Epithelial cell of prostate (primary cell): ENCODE measurements at regions not wholly inside any gene's neighbourhood (a gene's known extent, or its start where the extent isn't known, plus 50 kb on each side); places are given as distances from the start of the nearest gene placed in this dataset.
"Not testable (repeated sequence)": the region's sequence is repeated elsewhere in the genome, so short reads cannot be mapped to it uniquely, and the experiment has no call there.

Source experiments
- DNase-seq: peaks from one replicate; pipeline ENCODE4 v3.0.0-alpha.2; 2011; ENCODE audit warnings: low read depth, low spot score
- H3K27ac ChIP-seq: fragments of 450-650 bp; 2 replicates; pipeline ENCODE4 v1.5.1; 2017; ENCODE audit warnings: mild to moderate bottlenecking

- no peak overlapping the region for H3K27ac ChIP-seq
- DNase-seq = no peak
Measured at GRCh38 chr12:68532204-68532886, 78.4 kb upstream of the RAP1B start.

DNA sequence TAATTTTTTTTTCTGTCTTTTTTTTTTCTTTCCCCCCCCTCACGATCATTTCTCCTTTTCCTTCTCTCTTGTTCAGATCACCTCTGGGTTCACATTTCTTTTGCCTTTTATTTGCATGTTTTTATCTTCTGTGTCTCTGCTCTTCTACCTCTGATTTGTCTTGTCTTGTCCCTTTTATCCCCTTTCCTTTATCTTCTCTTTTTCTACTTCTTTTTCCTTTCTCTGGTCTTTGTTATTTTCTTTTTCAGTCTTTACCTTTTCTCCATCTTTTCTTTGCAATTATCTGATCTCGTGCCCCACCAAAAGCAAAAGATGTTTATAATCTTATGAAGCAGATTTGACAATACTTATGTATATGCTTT, 77.8 kb upstream of the RAP1B start:
- no peak for DNase-seq
- H3K27ac ChIP-seq = no peak overlapping the region

DNA sequence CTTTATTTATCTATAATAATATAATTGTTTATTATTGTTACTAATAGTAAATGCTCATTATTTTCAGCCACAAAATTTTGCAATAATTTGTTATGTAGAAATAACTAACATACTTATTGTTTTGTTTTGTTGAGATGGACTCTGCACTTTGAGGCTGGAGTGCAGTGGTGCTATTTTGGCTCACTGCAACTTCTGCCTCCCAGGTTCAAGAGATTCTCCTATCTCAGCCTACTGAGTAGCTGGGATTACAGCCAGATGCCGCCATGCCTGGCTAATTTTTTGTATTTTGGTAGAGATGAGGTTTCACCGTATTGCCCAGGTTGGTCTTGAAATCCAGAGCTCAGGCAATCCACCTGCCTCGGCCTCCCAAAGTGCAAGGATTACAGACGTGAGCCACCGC, 76.6 kb upstream of the RAP1B start:
- DNase-seq = no peak
- no peak overlapping the region for H3K27ac ChIP-seq

GRCh38 chr12:68536885-68537485, 73.7 kb upstream of the RAP1B start:
- H3K27ac ChIP-seq = no peak overlapping the region
- DNase-seq = no peak

- no peak for DNase-seq
- no peak overlapping the region for H3K27ac ChIP-seq
Measured at GRCh38 chr12:68537571-68537970, 73.1 kb upstream of the RAP1B start.

GRCh38 chr12:68538726-68539614, 71.7 kb upstream of the RAP1B start:
- no peak for DNase-seq
- H3K27ac ChIP-seq = no peak overlapping the region

DNA sequence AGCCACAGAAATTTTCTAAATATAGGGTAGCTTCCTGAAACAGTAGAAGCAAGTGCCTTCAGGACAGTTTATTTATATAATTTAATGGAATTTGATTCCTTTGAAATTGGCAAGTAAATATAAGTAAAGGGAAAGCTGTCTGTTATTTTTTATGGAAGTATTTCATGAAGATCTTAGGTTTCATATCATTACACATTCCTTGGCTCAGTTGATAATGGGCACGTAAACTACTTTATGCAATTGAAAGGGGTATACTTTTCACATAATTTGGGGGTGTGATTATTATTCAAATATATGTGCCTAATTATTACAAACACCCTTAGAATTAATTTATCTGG, 71.1 kb upstream of the RAP1B start:
- H3K27ac ChIP-seq = no peak overlapping the region
- no peak for DNase-seq

- H3K27ac ChIP-seq, DNase-seq: not testable (repeated sequence)
Measured at GRCh38 chr12:68540768-68541167, 69.9 kb upstream of the RAP1B start.

GRCh38 chr12:68547318-68547717, 63.4 kb upstream of the RAP1B start:
- not testable (repeated sequence) for DNase-seq, H3K27ac ChIP-seq

DNA sequence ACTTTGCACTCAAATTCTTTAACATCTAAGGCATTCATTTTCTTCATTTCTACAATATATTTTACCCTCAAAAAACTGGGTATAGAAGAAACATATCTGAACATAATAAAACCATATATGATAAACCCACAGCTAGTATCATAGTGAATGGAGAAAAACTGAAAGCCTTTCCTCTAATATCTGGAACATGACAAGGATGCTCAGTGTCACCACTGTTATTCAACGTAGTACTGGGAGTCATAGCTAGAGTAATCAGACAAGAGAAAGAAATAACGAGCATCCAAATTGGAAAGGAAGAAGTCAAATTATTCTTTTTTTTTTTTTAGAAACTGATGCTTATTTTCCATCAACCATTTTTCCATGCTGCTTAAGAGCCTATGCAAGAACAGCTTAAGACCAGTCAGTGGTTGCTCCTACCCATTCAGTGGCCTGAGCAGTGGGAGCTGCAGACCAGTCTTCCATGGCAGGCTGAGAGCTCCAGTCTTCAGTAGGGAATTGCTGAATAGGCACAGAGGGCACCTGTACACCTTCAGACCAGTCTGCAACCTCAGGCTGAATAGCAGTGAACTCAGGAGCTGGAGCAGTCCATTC, 58.0 kb upstream of the RAP1B start:
- not testable (repeated sequence) for DNase-seq, H3K27ac ChIP-seq

DNA sequence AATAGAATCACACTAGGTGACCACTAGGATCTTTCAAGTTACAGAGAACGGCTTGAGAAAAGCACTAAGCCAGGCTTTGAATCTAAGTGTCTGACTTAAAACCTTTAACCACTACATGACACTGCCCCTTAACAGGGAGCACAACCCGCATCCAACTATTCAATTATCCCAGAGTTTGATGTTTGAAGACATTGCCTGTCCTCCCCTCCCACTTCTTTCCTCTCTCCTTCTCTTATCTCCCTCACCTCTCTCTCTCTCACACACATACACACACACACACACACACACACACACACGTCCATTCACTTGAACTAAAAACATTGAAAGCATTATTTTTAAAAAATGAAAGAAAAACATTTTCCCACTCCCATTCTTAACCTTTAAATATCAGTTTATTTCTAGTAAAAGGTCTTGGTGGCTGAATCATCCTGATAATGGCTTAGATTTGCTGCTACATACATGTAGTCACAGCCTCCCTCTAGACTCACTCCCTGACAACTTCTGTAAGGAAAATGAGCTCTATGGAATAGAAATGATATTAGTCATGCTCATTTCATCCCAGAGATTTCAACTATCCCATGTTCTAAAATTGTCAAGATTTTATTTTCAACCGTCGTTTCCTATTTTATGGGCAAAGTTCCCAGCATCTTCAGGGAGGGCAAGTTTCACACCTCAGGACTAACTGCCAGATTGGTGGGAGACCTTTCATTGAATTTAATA, 53.5 kb upstream of the RAP1B start:
- H3K27ac ChIP-seq = peak overlapping the region; percentile 64
- peak; percentile 10 for DNase-seq

GRCh38 chr12:68559246-68559645, 51.5 kb upstream of the RAP1B start:
- peak overlapping the region; percentile 64 for H3K27ac ChIP-seq
- DNase-seq = peak; percentile 92

GRCh38 chr12:68559984-68560850, 50.5 kb upstream of the RAP1B start:
- H3K27ac ChIP-seq = peak overlapping the region; percentile 64
- no peak for DNase-seq

GRCh38 chr12:68560851-68561422, 49.8 kb upstream of the RAP1B start:
- no peak overlapping the region for H3K27ac ChIP-seq

More at GRCh38 chr12:68560851-68561422, 49.8 kb upstream of the RAP1B start:
- no peak for DNase-seq
